HFF-Myc (cell line): ENCODE measurements at regions not wholly inside any gene's neighbourhood (a gene's known extent, or its start where the extent isn't known, plus 50 kb on each side); places are given as distances from the start of the nearest gene placed in this dataset.
"Not testable (repeated sequence)": the region's sequence is repeated elsewhere in the genome, so short reads cannot be mapped to it uniquely, and the experiment has no call there.

Experiments used
- DNase-seq: peaks from one replicate; pipeline ENCODE4 v3.0.0-alpha.2; 2011; ENCODE audit warnings: low read depth; ENCODE audit errors: extremely low read depth
- H3K4me3 ChIP-seq: replicated peaks from 2 replicates; pipeline ENCODE4 v1.5.1; 2011; ENCODE audit warnings: low read depth, mild to moderate bottlenecking, control low read depth, low read length
- TF ChIP-seq, protein P1 (sequence below): IDR thresholded peaks from 2 replicates; pipeline ENCODE4 v1.5.1; 2012; ENCODE audit warnings: mild to moderate bottlenecking, low read depth, low read length, control low read depth; ENCODE audit errors: missing control alignments

DNA sequence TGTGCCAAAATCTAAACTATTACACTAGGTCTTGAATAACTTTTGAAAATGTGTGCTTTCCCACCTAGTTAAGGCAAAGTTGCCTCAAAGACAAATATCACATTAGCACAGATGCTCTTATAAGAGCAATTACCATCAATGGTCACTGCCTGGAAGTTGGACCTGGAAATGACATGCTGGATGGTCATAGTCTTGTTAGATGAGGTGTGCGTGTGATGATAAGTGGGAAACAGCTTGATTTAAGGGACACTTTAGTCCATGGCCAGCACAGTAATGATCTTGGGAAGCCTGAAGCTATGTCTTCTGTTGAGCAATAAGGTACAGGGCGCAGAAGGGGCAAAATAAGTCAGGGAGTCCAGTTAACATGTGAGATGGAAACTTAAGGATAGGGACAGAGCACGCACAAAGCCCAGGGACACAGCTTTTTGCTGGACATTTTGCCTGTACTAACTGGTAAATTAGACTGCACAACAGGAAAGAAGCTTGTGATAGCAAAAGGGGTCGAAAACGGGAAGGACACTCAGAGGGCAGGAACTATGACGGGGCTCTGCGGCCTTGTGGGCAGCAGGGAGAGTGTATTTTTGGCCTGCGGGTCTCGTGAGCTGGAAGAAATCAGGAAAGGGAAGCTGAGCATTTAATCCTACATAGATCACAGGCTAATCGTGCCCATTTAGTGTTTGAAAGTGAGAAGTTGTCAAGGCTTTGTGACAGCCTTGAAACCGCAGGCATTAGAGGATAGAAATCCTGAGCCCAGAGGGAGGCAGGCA lies 66.7 kb upstream of the BMP2 start:
- TF ChIP-seq, protein P1, sequence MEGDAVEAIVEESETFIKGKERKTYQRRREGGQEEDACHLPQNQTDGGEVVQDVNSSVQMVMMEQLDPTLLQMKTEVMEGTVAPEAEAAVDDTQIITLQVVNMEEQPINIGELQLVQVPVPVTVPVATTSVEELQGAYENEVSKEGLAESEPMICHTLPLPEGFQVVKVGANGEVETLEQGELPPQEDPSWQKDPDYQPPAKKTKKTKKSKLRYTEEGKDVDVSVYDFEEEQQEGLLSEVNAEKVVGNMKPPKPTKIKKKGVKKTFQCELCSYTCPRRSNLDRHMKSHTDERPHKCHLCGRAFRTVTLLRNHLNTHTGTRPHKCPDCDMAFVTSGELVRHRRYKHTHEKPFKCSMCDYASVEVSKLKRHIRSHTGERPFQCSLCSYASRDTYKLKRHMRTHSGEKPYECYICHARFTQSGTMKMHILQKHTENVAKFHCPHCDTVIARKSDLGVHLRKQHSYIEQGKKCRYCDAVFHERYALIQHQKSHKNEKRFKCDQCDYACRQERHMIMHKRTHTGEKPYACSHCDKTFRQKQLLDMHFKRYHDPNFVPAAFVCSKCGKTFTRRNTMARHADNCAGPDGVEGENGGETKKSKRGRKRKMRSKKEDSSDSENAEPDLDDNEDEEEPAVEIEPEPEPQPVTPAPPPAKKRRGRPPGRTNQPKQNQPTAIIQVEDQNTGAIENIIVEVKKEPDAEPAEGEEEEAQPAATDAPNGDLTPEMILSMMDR, result no peak
- DNase-seq, result no peak

DNA sequence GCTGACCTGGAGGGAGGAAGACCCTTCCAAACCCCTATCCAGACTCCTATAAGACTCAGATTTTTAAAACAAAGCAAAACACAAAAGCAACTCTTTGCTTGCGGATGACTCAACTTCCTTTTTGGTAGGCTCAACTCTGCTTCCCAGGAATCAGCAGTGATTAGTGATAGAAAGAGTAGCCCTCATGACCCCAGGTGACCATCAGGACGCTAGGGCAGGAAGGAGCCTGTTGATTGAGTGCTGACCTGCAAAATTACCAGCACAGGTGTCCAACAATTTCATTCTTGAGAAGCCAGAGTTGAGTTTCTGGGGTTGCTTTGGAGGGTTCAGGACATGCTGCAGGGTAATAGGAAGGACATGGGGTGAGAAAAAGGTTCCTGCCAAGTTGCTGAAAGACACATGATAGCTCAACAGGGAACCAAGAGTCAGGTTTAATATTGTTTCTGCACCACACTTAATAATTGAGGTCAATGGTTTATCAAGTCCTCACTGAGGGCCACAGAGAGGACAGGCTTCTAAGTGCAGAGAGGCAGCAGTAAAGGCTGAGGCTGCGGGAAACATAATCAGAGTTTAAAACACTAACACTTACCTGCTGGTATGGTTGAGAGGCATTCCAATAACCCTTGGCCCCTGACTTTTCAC lies 67.4 kb upstream of the BMP2 start:
- H3K4me3 ChIP-seq, result no peak overlapping the region
- no peak for DNase-seq
- TF ChIP-seq, protein P1, result no peak

More for the DNA sequence above, 66.7 kb upstream of the BMP2 start:
- no peak overlapping the region for H3K4me3 ChIP-seq

DNA sequence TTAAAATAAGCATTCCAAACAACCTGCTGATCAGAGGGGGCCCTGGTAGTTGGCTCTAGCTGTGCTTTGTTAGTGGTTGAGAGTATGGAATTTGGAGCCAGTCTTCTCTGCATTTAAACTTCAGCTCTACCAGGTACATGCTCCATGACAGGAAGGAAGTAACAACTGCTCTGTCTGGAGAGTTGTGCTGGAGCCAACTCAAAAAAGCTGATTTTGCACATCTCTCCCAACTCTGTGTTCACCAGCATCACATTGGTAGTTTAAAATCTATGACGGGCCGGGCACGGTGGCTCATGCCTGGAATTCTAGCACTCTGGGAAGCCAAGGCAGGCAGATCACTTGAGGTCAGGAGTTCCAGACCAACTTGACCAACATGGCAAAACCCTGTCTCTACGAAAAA lies 68.8 kb upstream of the BMP2 start:
- no peak for DNase-seq
- no peak overlapping the region for H3K4me3 ChIP-seq
- TF ChIP-seq, protein P1, result no peak

DNA sequence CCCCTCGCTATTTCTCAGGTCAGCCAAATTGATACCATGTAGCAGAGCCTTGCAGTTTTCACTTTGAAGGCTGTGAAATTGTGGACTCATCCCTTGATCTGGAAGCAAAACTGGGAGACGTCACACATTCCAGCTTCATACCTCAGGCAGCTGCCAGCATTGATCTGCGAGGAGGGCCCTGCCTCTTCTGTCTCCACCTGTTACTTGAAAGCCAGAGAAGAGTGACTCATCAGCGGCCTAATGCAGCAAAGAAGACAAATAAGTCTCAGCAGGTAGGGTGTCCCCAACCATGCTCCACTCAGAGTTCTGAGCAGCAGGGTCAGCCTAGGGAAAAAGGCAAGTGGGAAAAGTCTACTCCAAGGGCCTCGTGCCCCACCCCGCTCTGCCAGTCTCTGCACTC lies 69.4 kb upstream of the BMP2 start:
- TF ChIP-seq, protein P1, result no peak
- H3K4me3 ChIP-seq, result no peak overlapping the region
- no peak for DNase-seq

DNA sequence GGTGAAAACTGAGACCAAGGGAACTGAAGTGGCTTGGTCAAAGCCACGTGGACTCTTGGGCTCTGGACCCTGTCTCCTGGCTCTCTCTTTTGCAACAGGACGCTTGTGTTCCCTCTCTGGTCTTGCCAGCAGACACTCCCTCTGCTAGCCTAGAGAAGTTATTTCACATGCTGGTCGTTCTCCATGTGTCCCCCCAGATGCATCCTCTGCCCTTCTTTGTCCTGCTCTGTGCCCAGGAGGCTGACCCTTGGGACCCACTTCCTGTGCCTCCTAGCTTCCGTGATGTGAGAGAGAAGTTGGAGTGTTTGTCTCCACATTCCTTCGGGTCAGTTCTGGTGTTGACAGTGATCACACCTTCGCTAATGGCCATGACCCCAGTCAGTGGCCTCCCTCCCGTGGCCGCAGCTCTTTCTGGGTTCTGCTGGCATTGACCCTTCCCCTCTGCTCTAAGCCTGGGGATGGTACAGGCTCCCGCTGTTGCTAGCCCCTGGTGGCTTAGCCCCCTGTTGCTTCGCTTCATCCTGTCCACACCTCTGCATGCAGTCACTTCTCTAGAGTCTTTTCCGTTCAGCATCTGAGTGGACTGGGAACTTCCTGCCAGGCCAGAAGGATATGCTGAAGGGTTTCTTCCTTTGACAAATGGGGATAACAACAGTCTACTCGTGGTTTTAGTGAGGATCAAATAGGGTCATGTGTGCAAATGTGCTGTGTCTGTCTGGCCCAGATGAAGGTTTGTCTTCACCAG lies 70.1 kb upstream of the BMP2 start:
- DNase-seq, result no peak
- no peak overlapping the region for H3K4me3 ChIP-seq
- TF ChIP-seq, protein P1, result no peak

DNA sequence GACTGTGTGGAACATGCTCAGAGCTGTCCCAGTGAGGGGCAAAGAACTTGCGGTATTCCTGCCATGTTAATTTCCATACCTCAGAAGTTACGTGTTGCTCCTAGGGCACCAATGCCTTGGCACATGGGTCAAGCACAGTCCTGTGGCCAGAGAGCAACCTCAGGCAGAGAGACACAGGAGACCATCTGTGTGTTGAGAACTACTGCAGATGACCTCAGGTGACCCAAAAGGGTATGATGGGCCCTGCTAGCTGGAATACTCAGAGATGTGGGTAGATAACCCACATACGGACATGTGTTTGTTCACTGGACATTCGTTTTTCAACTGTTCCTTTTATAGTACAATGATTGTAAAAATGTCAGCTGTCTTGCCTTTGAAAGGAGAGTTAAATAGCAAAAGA lies 71.5 kb upstream of the BMP2 start:
- no peak for DNase-seq
- TF ChIP-seq, protein P1, result no peak
- no peak overlapping the region for H3K4me3 ChIP-seq

DNA sequence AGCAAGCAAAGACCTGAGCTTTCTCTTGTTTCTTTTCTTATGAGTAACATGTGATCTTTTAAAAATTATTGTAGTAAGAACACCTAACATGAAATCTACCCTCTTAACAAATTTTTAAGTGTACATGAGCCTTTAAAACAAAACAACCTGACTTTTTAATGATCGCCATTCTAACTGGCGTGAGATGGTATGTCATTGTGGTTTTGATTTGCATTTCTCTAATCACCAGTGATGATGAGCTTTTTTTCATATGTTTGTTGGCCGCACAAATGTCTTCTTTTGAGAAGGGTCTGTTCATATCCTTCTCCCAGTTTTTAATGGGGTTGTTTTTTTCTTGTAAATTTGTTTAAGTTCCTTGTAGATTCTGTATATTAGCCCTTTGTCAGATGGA lies 73.7 kb upstream of the BMP2 start:
- not testable (repeated sequence) for H3K4me3 ChIP-seq, DNase-seq
